ENCODE measurements at regions not wholly inside any gene's neighbourhood (a gene's known extent, or its start where the extent isn't known, plus 50 kb on each side); places are given as distances from the start of the nearest gene placed in this dataset.
"Not testable (repeated sequence)": the region's sequence is repeated elsewhere in the genome, so short reads cannot be mapped to it uniquely, and the experiment has no call there.

- no peak overlapping the region for H3K27ac ChIP-seq (ENCODE audit: low read length)
- ChIA-PET POLR2A (ENCODE audit: unreplicated experiment) (no interaction called here), CTCF (no interaction called here)
- intact Hi-C loops (cut with micrococcal nuclease) = no loop called here
- H3K27me3 ChIP-seq (ENCODE audit: low read length) = no peaks in the 10 kb centered on the region
- BruUV-seq (replicated peaks) = no TSS peak
- TF ChIP-seq EZH2phosphoT487 (IDR thresholded peaks at IDR 0.05; ENCODE audit: borderline replicate concordance, low read length) (no peak), EZH2 (IDR thresholded peaks at IDR 0.05; ENCODE audit: low read length, unreplicated experiment) (no peak), CTCF (conservative IDR thresholded peaks at IDR 0.05; ENCODE audit: low read depth, low read length) (no peak)
- no peaks in the 10 kb centered on the region for H3K9me3 ChIP-seq (ENCODE audit: low read length)
- no peaks in the 10 kb centered on the region for H3K4me1 ChIP-seq (ENCODE audit: insufficient read depth, low read length)
- no peaks in the 10 kb centered on the region for H3K79me2 ChIP-seq (ENCODE audit: low read length)
- no peak overlapping the region for H3K9ac ChIP-seq (ENCODE audit: low read length)
- DNase-seq (no peak), ATAC-seq (no peak)
- no peak overlapping the region for H2AFZ ChIP-seq (ENCODE audit: low read length)
- no peaks in the 10 kb centered on the region for H3K9me2 ChIP-seq (replicated peaks; ENCODE audit: low read length)
- H3K4me3 ChIP-seq (ENCODE audit: low read length) = no peak overlapping the region
- no peak overlapping the region for H3K4me2 ChIP-seq (ENCODE audit: low read length)
- H3F3A ChIP-seq (ENCODE audit: low read length, unreplicated experiment) = no peaks in the 10 kb centered on the region
- no peaks in the 10 kb centered on the region for H3K36me3 ChIP-seq (ENCODE audit: low read depth, low read length)
- no peaks in the 10 kb centered on the region for H4K20me1 ChIP-seq (ENCODE audit: low read length)
These were observed 239.8 kb upstream of the ZEB2 start for GRCh38 chr2:144759746-144760145.

GRCh38 chr2:144758196-144758595 lies 238.3 kb upstream of the ZEB2 start:
- H3K9me3 ChIP-seq (ENCODE audit: low read length); H3K27me3 ChIP-seq (ENCODE audit: low read length); H3K9me2 ChIP-seq (replicated peaks; ENCODE audit: low read length); H3K4me3 ChIP-seq (ENCODE audit: low read length); CTCF ChIA-PET; H3K36me3 ChIP-seq (ENCODE audit: low read depth, low read length); H3K27ac ChIP-seq (ENCODE audit: low read length); H3K9ac ChIP-seq (ENCODE audit: low read length); H3K79me2 ChIP-seq (ENCODE audit: low read length); DNase-seq; H2AFZ ChIP-seq (ENCODE audit: low read length); H3K4me1 ChIP-seq (ENCODE audit: insufficient read depth, low read length); intact Hi-C loops (cut with micrococcal nuclease); ATAC-seq; H3K4me2 ChIP-seq (ENCODE audit: low read length); H3F3A ChIP-seq (ENCODE audit: low read length, unreplicated experiment); H4K20me1 ChIP-seq (ENCODE audit: low read length); BruUV-seq (replicated peaks); POLR2A ChIA-PET (ENCODE audit: unreplicated experiment): not testable (repeated sequence)

DNA sequence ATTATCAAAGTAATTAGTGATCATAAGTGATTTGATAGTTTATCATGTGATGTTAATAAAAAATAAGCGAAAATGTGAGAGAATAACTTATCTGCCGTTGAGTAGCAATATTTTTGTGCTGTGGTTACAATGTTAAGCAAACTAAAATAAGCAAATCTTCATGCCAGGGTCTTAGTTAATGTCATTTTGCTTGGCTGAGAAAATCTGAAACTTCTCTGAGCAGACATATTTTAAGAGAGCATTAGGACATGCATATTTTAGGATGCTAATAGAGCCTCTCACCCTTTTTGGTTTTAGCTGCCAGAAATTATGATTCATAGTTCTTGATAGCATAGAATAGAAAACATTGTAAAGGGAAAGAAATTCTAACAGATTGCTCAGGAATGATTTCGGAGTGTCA lies 233.5 kb upstream of the ZEB2 start:
- no peak for TF ChIP-seq EZH2phosphoT487 (IDR thresholded peaks at IDR 0.05; ENCODE audit: borderline replicate concordance, low read length)
- Histone ChIP-seq H3K27me3 (ENCODE audit: low read length) (no peaks in the 10 kb centered on the region), H3F3A (ENCODE audit: low read length, unreplicated experiment) (no peaks in the 10 kb centered on the region), H2AFZ (ENCODE audit: low read length) (no peak overlapping the region), H3K4me2 (ENCODE audit: low read length) (no peak overlapping the region), H4K20me1 (ENCODE audit: low read length) (no peaks in the 10 kb centered on the region), H3K4me1 (ENCODE audit: insufficient read depth, low read length) (no peaks in the 10 kb centered on the region), H3K9me3 (ENCODE audit: low read length) (peaks cover 12% of the 10 kb centered on the region; the same call in 1 of the 2 replicates), H3K79me2 (ENCODE audit: low read length) (no peaks in the 10 kb centered on the region), H3K4me3 (ENCODE audit: low read length) (no peak overlapping the region), H3K27ac (ENCODE audit: low read length) (no peak overlapping the region), H3K36me3 (ENCODE audit: low read depth, low read length) (peaks cover 3% of the 10 kb centered on the region; the same call in 1 of the 2 replicates), H3K9me2 (replicated peaks; ENCODE audit: low read length) (no peaks in the 10 kb centered on the region), H3K9ac (ENCODE audit: low read length) (no peak overlapping the region)
- CTCF ChIA-PET = no interaction called here
- ATAC-seq (no peak), DNase-seq (no peak)
- intact Hi-C loops (cut with micrococcal nuclease) = no loop called here
- POLR2A ChIA-PET (ENCODE audit: unreplicated experiment) = no interaction called here
- no TSS peak for BruUV-seq (replicated peaks)

- ATAC-seq (no peak), DNase-seq (no peak)
- CTCF ChIA-PET = no interaction called here
- no peak overlapping the region for H3K4me2 ChIP-seq (ENCODE audit: low read length)
- H3K79me2 ChIP-seq (ENCODE audit: low read length) = no peaks in the 10 kb centered on the region
- H3F3A ChIP-seq (ENCODE audit: low read length, unreplicated experiment) = no peaks in the 10 kb centered on the region
- POLR2A ChIA-PET (ENCODE audit: unreplicated experiment) = no interaction called here
- H3K4me1 ChIP-seq (ENCODE audit: insufficient read depth, low read length) = no peaks in the 10 kb centered on the region
- TF ChIP-seq EZH2 (IDR thresholded peaks at IDR 0.05; ENCODE audit: low read length, unreplicated experiment) (no peak), EZH2phosphoT487 (IDR thresholded peaks at IDR 0.05; ENCODE audit: borderline replicate concordance, low read length) (no peak), CTCF (conservative IDR thresholded peaks at IDR 0.05; ENCODE audit: low read depth, low read length) (no peak)
- no peaks in the 10 kb centered on the region for H3K9me2 ChIP-seq (replicated peaks; ENCODE audit: low read length)
- H3K9ac ChIP-seq (ENCODE audit: low read length) = no peak overlapping the region
- peaks cover 25% of the 10 kb centered on the region for H3K9me3 ChIP-seq (ENCODE audit: low read length)
- H2AFZ ChIP-seq (ENCODE audit: low read length) = no peak overlapping the region
- intact Hi-C loops (cut with micrococcal nuclease) = no loop called here
- no peak overlapping the region for H3K27ac ChIP-seq (ENCODE audit: low read length)
- no peaks in the 10 kb centered on the region for H4K20me1 ChIP-seq (ENCODE audit: low read length)
- peaks cover 3% of the 10 kb centered on the region; the same call in 1 of the 2 replicates for H3K36me3 ChIP-seq (ENCODE audit: low read depth, low read length)
- BruUV-seq (replicated peaks) = no TSS peak
- no peaks in the 10 kb centered on the region for H3K27me3 ChIP-seq (ENCODE audit: low read length)
- no peak overlapping the region for H3K4me3 ChIP-seq (ENCODE audit: low read length)
These were observed 231.4 kb upstream of the ZEB2 start for GRCh38 chr2:144751142-144751905.

All from PC-3 (cell line).